Tibial nerve (tissue), 4 donors: ENCODE measurements at regions not wholly inside any gene's neighbourhood (a gene's known extent, or its start where the extent isn't known, plus 50 kb on each side); places are given as distances from the start of the nearest gene placed in this dataset.

Experiments used
- DNase-seq, 2 donors: peaks; one replicate each; pipeline ENCODE4 v3.0.0-alpha.2; 2019; ENCODE audit warnings: low spot score in 2 of 2
- H3K27ac ChIP-seq, 4 donors: fragments of 200-600 bp; sonication (generic) in 3 of 4; one replicate each; pipeline ENCODE4 v1.5.1; 2017 to 2019; ENCODE audit warnings: mild to moderate bottlenecking in 1 of 4
- H3K27me3 ChIP-seq, 2 donors: fragments of 200-600 bp; sonication (generic) in 1 of 2; one replicate each; pipeline versions ENCODE4 v1.5.1 to v1.6.0; 2017 to 2019
- H3K36me3 ChIP-seq, 3 donors: fragments of 200-600 bp; sonication (generic); one replicate each; pipeline ENCODE4 v1.5.1; 2018 to 2019
- H3K4me1 ChIP-seq, 4 donors: fragments of 200-600 bp; sonication (generic) in 3 of 4; one replicate each; pipeline ENCODE4 v1.5.1; 2017 to 2019
- H3K4me3 ChIP-seq, 4 donors: fragments of 200-600 bp; sonication (generic) in 3 of 4; one replicate each; pipeline ENCODE4 v1.5.1; 2017 to 2019; ENCODE audit warnings: mild to moderate bottlenecking in 1 of 4, moderate library complexity in 1 of 4
- H3K9me3 ChIP-seq, 4 donors: fragments of 200-600 bp; sonication (generic) in 3 of 4; one replicate each; pipeline ENCODE4 v1.5.1; 2017 to 2019
- CTCF ChIP-seq, 5 experiments: fragments of 200-600 bp in 3 of 5; fragments of 450-650 bp in 2 of 5; sonication (generic) in 3 of 5; IDR thresholded peaks; one replicate each; pipeline ENCODE4 v1.5.1; 2016 to 2019; ENCODE audit warnings: antibody characterized with exemption in 5 of 5, mild to moderate bottlenecking in 3 of 5, moderate library complexity in 2 of 5
- EP300 ChIP-seq, 2 donors: sonication (generic); formaldehyde crosslinking; IDR thresholded peaks; one replicate each; pipeline ENCODE4 v1.6.1; 2017; ENCODE audit warnings: antibody characterized with exemption in 2 of 2, mild to moderate bottlenecking in 1 of 2
- POLR2A ChIP-seq, 2 donors: fragments of 450-650 bp; IDR thresholded peaks; one replicate each; pipeline ENCODE4 v1.6.1; 2017; ENCODE audit warnings: antibody characterized with exemption in 2 of 2, mild to moderate bottlenecking in 2 of 2, moderate library complexity in 2 of 2
- WGBS, 2 donors: methylation state at CpG; one replicate each; pipeline ENCODE4 v1.1.5; 2018; 5-methylcytosine and 5-hydroxymethylcytosine counted together

GRCh38 chr4:111512081-111512783 lies 633.0 kb upstream of the FAM241A start:
- TF ChIP-seq CTCF (IDR thresholded peaks at IDR 0.05) (no peak), EP300 (IDR thresholded peaks at IDR 0.05) (no peak), POLR2A (IDR thresholded peaks at IDR 0.05) (no peak)
- H3K27me3 ChIP-seq = no peaks in the 10 kb centered on the region
- no peak for DNase-seq
- no peaks in the 10 kb centered on the region for H3K9me3 ChIP-seq
- H3K36me3 ChIP-seq = no peaks in the 10 kb centered on the region
- WGBS, 2 donors = 79 to 86% methylated on average over 5 of the region's 5 CpGs
- no peaks in the 10 kb centered on the region for H3K4me1 ChIP-seq
- H3K27ac ChIP-seq = no peak overlapping the region
- no peak overlapping the region for H3K4me3 ChIP-seq

GRCh38 chr4:111519683-111520082 lies 625.6 kb upstream of the FAM241A start:
- H3K36me3 ChIP-seq = no peaks in the 10 kb centered on the region
- WGBS, 2 donors = 78 to 80% methylated on average over 5 of the region's 5 CpGs

GRCh38 chr4:111530446-111530845 lies 614.8 kb upstream of the FAM241A start:
- no peaks in the 10 kb centered on the region for H3K27me3 ChIP-seq
- no peak for TF ChIP-seq EP300 (IDR thresholded peaks at IDR 0.05)
- no peak for TF ChIP-seq CTCF (IDR thresholded peaks at IDR 0.05)
- TF ChIP-seq POLR2A (IDR thresholded peaks at IDR 0.05) = no peak
- 76 to 79% methylated on average over 2 of the region's 2 CpGs for WGBS, 2 donors
- H3K9me3 ChIP-seq = peaks cover 0 to 14% (median 0%) of the 10 kb centered on the region in 4 donors
- H3K27ac ChIP-seq = no peak overlapping the region
- DNase-seq = no peak
- H3K4me3 ChIP-seq = no peak overlapping the region
- no peaks in the 10 kb centered on the region for H3K4me1 ChIP-seq
- H3K36me3 ChIP-seq = no peaks in the 10 kb centered on the region

More at GRCh38 chr4:111519683-111520082, 625.6 kb upstream of the FAM241A start:
- no peak for TF ChIP-seq CTCF (IDR thresholded peaks at IDR 0.05)
- no peak for TF ChIP-seq POLR2A (IDR thresholded peaks at IDR 0.05)
- TF ChIP-seq EP300 (IDR thresholded peaks at IDR 0.05) = no peak
- no peak overlapping the region for H3K27ac ChIP-seq
- no peak for DNase-seq
- H3K27me3 ChIP-seq = no peaks in the 10 kb centered on the region
- H3K4me1 ChIP-seq = no peaks in the 10 kb centered on the region
- peaks cover 0 to 4% (median 0%) of the 10 kb centered on the region in 4 donors for H3K9me3 ChIP-seq
- H3K4me3 ChIP-seq = no peak overlapping the region

- Histone ChIP-seq H3K4me1 (no peaks in the 10 kb centered on the region), H3K4me3 (no peak overlapping the region), H3K27ac (no peak overlapping the region), H3K27me3 (no peaks in the 10 kb centered on the region), H3K36me3 (no peaks in the 10 kb centered on the region), H3K9me3 (no peaks in the 10 kb centered on the region)
- TF ChIP-seq CTCF (IDR thresholded peaks at IDR 0.05) (no peak), POLR2A (IDR thresholded peaks at IDR 0.05) (no peak), EP300 (IDR thresholded peaks at IDR 0.05) (no peak)
- no peak for DNase-seq
- WGBS, 2 donors = 48 to 54% methylated on average over 1 of the region's 1 CpG
These were observed 609.5 kb upstream of the FAM241A start for GRCh38 chr4:111535792-111536191.

- TF ChIP-seq POLR2A (IDR thresholded peaks at IDR 0.05) = no peak
- TF ChIP-seq EP300 (IDR thresholded peaks at IDR 0.05) = no peak
- TF ChIP-seq CTCF (IDR thresholded peaks at IDR 0.05) = no peak
- H3K4me3 ChIP-seq = no peak overlapping the region
- 92 to 96% methylated on average over 2 of the region's 2 CpGs for WGBS, 2 donors
- H3K9me3 ChIP-seq = no peaks in the 10 kb centered on the region
- no peaks in the 10 kb centered on the region for H3K36me3 ChIP-seq
- no peaks in the 10 kb centered on the region for H3K27me3 ChIP-seq
- H3K27ac ChIP-seq = no peak overlapping the region
- DNase-seq = no peak
- H3K4me1 ChIP-seq = no peaks in the 10 kb centered on the region
These were observed 608.1 kb upstream of the FAM241A start for GRCh38 chr4:111537165-111537564.
